OCI-LY7 (cell line): ENCODE measurements at regions not wholly inside any gene's neighbourhood (a gene's known extent, or its start where the extent isn't known, plus 50 kb on each side); places are given as distances from the start of the nearest gene placed in this dataset.

ENCODE experiments used
- BruUV-seq: library from RNA; stranded (reverse); fragments of 400-500 nt; replicated peaks from 2 replicates; lab custom pipeline; 2021; lab: Mats Ljungman, UMichigan
- CTCF ChIA-PET: fragments of 300-600 bp; sonication (Branson Sonifier 250); formaldehyde crosslinking; loops from one replicate; lab custom pipeline; 2022; ENCODE audit warnings: antibody characterized with exemption; ENCODE audit not compliant: unreplicated experiment; lab: Charles Lee
- POLR2A ChIA-PET: fragments of 300-600 bp; sonication (Branson Sonifier 250); formaldehyde crosslinking; loops from one replicate; lab custom pipeline; 2022; ENCODE audit warnings: antibody characterized with exemption; lab: Charles Lee
- DNase-seq: peaks from one replicate; pipeline ENCODE4 v3.0.0-alpha.2; 2015; ENCODE audit warnings: low spot score
- H2AFZ ChIP-seq: fragments of 200-600 bp; sonication (generic), shearing (Covaris generic); 2 replicates; pipeline ENCODE4 v1.6.1; 2014; ENCODE audit warnings: mild to moderate bottlenecking, antibody characterized with exemption, low read length, moderate library complexity
- H3K27ac ChIP-seq: fragments of 200-600 bp; sonication (generic); 2 replicates; pipeline ENCODE4 v1.5.1; 2014; ENCODE audit warnings: mixed run types, low read depth, mild to moderate bottlenecking, moderate library complexity, low read length, inconsistent platforms; ENCODE audit not compliant: poor library complexity, severe bottlenecking
- H3K36me3 ChIP-seq: fragments of 200-600 bp; sonication (generic); 2 replicates; pipeline ENCODE4 v1.6.1; 2014; ENCODE audit warnings: mild to moderate bottlenecking, antibody characterized with exemption, low read length, moderate library complexity, mixed read lengths; ENCODE audit not compliant: insufficient read depth
- H3K4me1 ChIP-seq: fragments of 200-600 bp; sonication (generic); 2 replicates; pipeline ENCODE4 v1.5.1; 2014; ENCODE audit warnings: mild to moderate bottlenecking, low read length; ENCODE audit not compliant: insufficient read depth, poor library complexity, severe bottlenecking
- H3K4me2 ChIP-seq: fragments of 200-600 bp; sonication (generic); 2 replicates; pipeline ENCODE4 v1.6.1; 2014; ENCODE audit warnings: mild to moderate bottlenecking, low read length
- H3K4me3 ChIP-seq: fragments of 200-600 bp; sonication (generic); 2 replicates; pipeline ENCODE4 v1.5.1; 2014; ENCODE audit warnings: mild to moderate bottlenecking, low read depth, low read length; ENCODE audit not compliant: poor library complexity, severe bottlenecking
- H3K79me2 ChIP-seq: fragments of 200-600 bp; sonication (generic); 2 replicates; pipeline ENCODE4 v1.6.1; 2016; ENCODE audit warnings: low read depth, mild to moderate bottlenecking, low read length, moderate library complexity, mixed read lengths; ENCODE audit not compliant: insufficient read depth
- H3K9me2 ChIP-seq: fragments of 200-600 bp; sonication (generic); 2 replicates; pipeline ENCODE4 v1.6.1; 2016; ENCODE audit warnings: mild to moderate bottlenecking, low read length, mixed read lengths; ENCODE audit not compliant: insufficient read depth
- H3K9me3 ChIP-seq: fragments of 200-600 bp; sonication (generic); 2 replicates; pipeline ENCODE4 v1.6.1; 2014; ENCODE audit warnings: mild to moderate bottlenecking, mixed run types, low read length, mixed read lengths
- H4K20me1 ChIP-seq: fragments of 200-600 bp; sonication (generic); 2 replicates; pipeline ENCODE4 v1.6.1; 2014; ENCODE audit warnings: mild to moderate bottlenecking, antibody characterized with exemption, low read length, moderate library complexity, mixed read lengths; ENCODE audit not compliant: insufficient read depth
- EZH2phosphoT487 ChIP-seq: fragments of 200-600 bp; sonication (generic); IDR thresholded peaks from 2 replicates; pipeline ENCODE4 v1.6.1; 2018; ENCODE audit warnings: low read depth, borderline replicate concordance, mild to moderate bottlenecking, mixed run types, antibody characterized with exemption, low read length, moderate library complexity, mixed read lengths
- intact Hi-C: fragments of 100-400 bp; cut with micrococcal nuclease; formaldehyde crosslinking; loops from one replicate; pipeline ENCODE4 v1.10.0; 2022; ENCODE audit not compliant: unreplicated experiment
- TF ChIP-seq, protein P1 (sequence below): fragments of 200-600 bp; sonication (generic); conservative IDR thresholded peaks from 2 replicates; pipeline ENCODE4 v1.5.1; 2014; ENCODE audit warnings: mild to moderate bottlenecking, antibody characterized with exemption, low read length, moderate library complexity, mixed read lengths

DNA sequence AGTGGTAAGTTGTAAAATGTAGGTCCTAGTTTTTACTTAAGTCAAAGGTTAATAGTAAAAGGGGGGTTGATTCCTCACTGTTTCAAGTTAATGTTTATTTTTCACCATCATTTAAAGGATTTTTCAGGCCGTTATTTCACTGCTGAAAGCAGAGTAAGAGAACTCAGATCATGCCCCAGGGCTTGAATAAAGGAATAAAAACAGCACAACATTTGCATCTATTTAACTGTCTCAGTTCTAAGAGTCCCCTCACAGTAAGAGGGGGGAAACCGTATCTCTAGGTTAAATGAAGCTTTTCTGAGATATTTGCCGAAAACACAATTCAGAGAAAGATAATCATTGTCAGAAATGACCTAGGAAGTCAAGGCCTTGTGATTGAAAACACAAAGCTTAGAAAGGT lies 138.2 kb upstream of the KCTD1 start:
- ChIA-PET POLR2A (interaction anchor here (0.6 to 1.1 kb wide), 2 partner anchors 11 to 639 kb away, joined by 3 to 4 read pairs; no protein-coding TSS in a partner anchor), CTCF (no interaction called here)
- Histone ChIP-seq H3K9me3 (no peaks in the 10 kb centered on the region), H3K27ac (no peak overlapping the region), H3K36me3 (no peaks in the 10 kb centered on the region), H3K79me2 (no peaks in the 10 kb centered on the region), H3K4me1 (no peaks in the 10 kb centered on the region), H4K20me1 (no peaks in the 10 kb centered on the region), H3K9me2 (no peaks in the 10 kb centered on the region), H2AFZ (no peak overlapping the region), H3K4me3 (no peak overlapping the region), H3K4me2 (no peak overlapping the region)
- BruUV-seq: no TSS peak
- intact Hi-C loops: no loop called here
- DNase-seq: no peak
- TF ChIP-seq EZH2phosphoT487: no peak
- TF ChIP-seq, protein P1, sequence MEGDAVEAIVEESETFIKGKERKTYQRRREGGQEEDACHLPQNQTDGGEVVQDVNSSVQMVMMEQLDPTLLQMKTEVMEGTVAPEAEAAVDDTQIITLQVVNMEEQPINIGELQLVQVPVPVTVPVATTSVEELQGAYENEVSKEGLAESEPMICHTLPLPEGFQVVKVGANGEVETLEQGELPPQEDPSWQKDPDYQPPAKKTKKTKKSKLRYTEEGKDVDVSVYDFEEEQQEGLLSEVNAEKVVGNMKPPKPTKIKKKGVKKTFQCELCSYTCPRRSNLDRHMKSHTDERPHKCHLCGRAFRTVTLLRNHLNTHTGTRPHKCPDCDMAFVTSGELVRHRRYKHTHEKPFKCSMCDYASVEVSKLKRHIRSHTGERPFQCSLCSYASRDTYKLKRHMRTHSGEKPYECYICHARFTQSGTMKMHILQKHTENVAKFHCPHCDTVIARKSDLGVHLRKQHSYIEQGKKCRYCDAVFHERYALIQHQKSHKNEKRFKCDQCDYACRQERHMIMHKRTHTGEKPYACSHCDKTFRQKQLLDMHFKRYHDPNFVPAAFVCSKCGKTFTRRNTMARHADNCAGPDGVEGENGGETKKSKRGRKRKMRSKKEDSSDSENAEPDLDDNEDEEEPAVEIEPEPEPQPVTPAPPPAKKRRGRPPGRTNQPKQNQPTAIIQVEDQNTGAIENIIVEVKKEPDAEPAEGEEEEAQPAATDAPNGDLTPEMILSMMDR: no peak

DNA sequence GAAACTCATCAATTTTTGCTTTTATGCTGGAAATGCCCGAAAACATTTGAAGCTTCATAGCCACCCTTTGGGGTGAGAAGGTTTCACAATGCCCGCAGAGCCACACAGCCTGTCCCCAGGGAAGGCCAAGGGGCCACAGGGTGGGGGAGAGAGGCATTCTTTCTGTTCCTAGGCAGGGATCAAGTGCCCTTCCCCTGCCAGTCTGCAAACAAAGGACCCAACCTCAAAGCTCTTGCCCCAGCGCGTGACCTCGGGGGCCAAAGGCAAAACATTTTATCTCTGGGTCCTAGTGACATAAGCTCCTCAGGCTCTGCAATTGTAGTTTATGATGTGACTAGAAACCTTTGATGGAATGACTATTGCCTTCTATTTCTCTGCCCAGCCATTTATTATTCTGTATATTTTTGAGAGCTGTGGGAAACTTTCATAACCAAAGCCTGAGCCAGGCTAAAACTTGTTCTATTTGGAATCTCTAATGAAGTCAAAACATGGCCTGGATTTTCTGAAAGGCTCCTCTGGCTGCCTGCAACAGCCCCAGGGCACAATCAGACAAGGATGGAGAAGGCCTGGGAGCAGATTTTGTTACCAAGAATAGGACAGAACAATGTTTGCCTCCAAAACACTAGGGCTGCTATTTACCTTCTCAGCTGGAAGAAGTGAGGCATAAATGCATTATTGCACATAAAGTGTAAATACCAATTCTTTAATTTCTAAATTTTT lies 137.2 kb upstream of the KCTD1 start:
- Histone ChIP-seq H2AFZ (no peak overlapping the region), H4K20me1 (no peaks in the 10 kb centered on the region), H3K4me3 (no peak overlapping the region), H3K79me2 (no peaks in the 10 kb centered on the region), H3K27ac (no peak overlapping the region), H3K9me3 (no peaks in the 10 kb centered on the region), H3K36me3 (no peaks in the 10 kb centered on the region), H3K4me1 (no peaks in the 10 kb centered on the region), H3K4me2 (no peak overlapping the region), H3K9me2 (no peaks in the 10 kb centered on the region)
- no TSS peak for BruUV-seq
- ChIA-PET POLR2A (no interaction called here), CTCF (no interaction called here)
- DNase-seq: no peak
- intact Hi-C loops: no loop called here
- TF ChIP-seq, protein P1: no peak

DNA sequence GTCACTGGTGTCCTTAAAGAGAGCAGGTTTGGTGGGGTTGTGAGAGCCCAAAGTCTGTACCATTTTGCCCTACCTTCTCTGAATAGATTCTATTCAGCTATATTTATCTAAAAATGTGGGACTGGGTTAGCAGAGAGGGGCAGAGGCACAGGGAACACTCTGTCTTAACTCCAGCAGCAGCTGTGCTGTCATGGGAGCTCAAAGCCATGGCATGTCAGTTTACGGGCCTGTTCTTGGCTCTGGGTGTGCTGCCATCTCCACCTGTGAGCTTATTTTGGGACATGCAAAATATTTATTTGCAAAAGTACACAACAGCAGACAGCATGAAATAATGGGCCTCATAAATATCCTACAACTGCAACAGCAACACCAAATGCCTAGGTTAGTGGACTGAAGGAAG lies 129.6 kb upstream of the KCTD1 start:
- no peaks in the 10 kb centered on the region for H4K20me1 ChIP-seq
- POLR2A ChIA-PET: interaction anchor here (0.5 to 0.7 kb wide), 2 partner anchors 301 to 1543 kb away, joined by 3 read pairs; no protein-coding TSS in a partner anchor
- CTCF ChIA-PET: no interaction called here
- no peak for DNase-seq
- H3K9me2 ChIP-seq: no peaks in the 10 kb centered on the region
- H3K9me3 ChIP-seq: no peaks in the 10 kb centered on the region
- TF ChIP-seq EZH2phosphoT487: no peak
- TF ChIP-seq, protein P1: no peak
- BruUV-seq: no TSS peak
- H2AFZ ChIP-seq: no peak overlapping the region
- no peaks in the 10 kb centered on the region for H3K79me2 ChIP-seq
- no peaks in the 10 kb centered on the region for H3K36me3 ChIP-seq
- no peaks in the 10 kb centered on the region for H3K4me1 ChIP-seq
- H3K4me3 ChIP-seq: no peak overlapping the region
- no peak overlapping the region for H3K27ac ChIP-seq
- no peak overlapping the region for H3K4me2 ChIP-seq
- intact Hi-C loops: no loop called here
